Keratinocyte (primary cell): ENCODE measurements at regions not wholly inside any gene's neighbourhood (a gene's known extent, or its start where the extent isn't known, plus 50 kb on each side); places are given as distances from the start of the nearest gene placed in this dataset.
"Not testable (repeated sequence)": the region's sequence is repeated elsewhere in the genome, so short reads cannot be mapped to it uniquely, and the experiment has no call there.

Experiments used
- DNase-seq: peaks from one replicate; pipeline ENCODE4 v3.0.0-alpha.2; 2011; ENCODE audit warnings: low read depth, missing footprints, low spot score
- FAIRE-seq: peaks from 2 replicates; lab custom pipeline; 2011; peaks lifted over from hg19 to GRCh38; lab: Jason Lieb, UNC
- H2AFZ ChIP-seq: 2 replicates; pipeline ENCODE4 v1.6.0; 2012; ENCODE audit warnings: low read length, control low read depth, inconsistent platforms; ENCODE audit not compliant: control insufficient read depth
- H3K27ac ChIP-seq: 2 replicates; pipeline ENCODE4 v1.5.1; 2011; ENCODE audit warnings: low read length; ENCODE audit not compliant: control insufficient read depth, insufficient read depth
- H3K27me3 ChIP-seq: 3 replicates; pipeline ENCODE4 v1.6.0; 2011; ENCODE audit warnings: low read length; ENCODE audit not compliant: control insufficient read depth, insufficient read depth; ENCODE audit errors: extremely low read depth
- H3K36me3 ChIP-seq, 2 experiments: 2 replicates in 1 of 2; 3 replicates in 1 of 2; pipeline ENCODE4 v1.5.1; 2011; ENCODE audit warnings: low read length in 2 of 2, mild to moderate bottlenecking in 1 of 2; ENCODE audit not compliant: control insufficient read depth in 2 of 2, insufficient read depth in 2 of 2; ENCODE audit errors: extremely low read depth in 1 of 2
- H3K4me1 ChIP-seq: 3 replicates; pipeline ENCODE4 v1.5.1; 2011; ENCODE audit warnings: low read length; ENCODE audit not compliant: control insufficient read depth, insufficient read depth; ENCODE audit errors: extremely low read depth
- H3K4me2 ChIP-seq: 3 replicates; pipeline ENCODE4 v1.6.0; 2011; ENCODE audit warnings: low read depth, low read length; ENCODE audit not compliant: control insufficient read depth, insufficient read depth; ENCODE audit errors: extremely low read depth
- H3K4me3 ChIP-seq, 3 experiments: fragments of 200-600 bp in 1 of 3; sonication (generic) in 1 of 3; 2 replicates in 2 of 3; 3 replicates in 1 of 3; pipeline ENCODE4 v1.5.1; 2011 to 2016; ENCODE audit warnings: low read length in 3 of 3, mild to moderate bottlenecking in 3 of 3, control low read depth in 2 of 3, inconsistent platforms in 1 of 3, low read depth in 1 of 3, mixed read lengths in 1 of 3, mixed run types in 1 of 3, moderate library complexity in 1 of 3; ENCODE audit not compliant: control insufficient read depth in 2 of 3, insufficient read depth in 2 of 3; ENCODE audit errors: extremely low read depth in 1 of 3
- H3K79me2 ChIP-seq: 2 replicates; pipeline ENCODE4 v1.6.0; 2012; ENCODE audit warnings: low read length; ENCODE audit not compliant: control insufficient read depth, insufficient read depth
- H3K9ac ChIP-seq: 3 replicates; pipeline ENCODE4 v1.6.0; 2011; ENCODE audit warnings: low read length; ENCODE audit not compliant: control insufficient read depth, insufficient read depth; ENCODE audit errors: extremely low read depth
- H3K9me1 ChIP-seq: 3 replicates; pipeline ENCODE4 v1.6.0; 2011; ENCODE audit warnings: low read length; ENCODE audit not compliant: control insufficient read depth, insufficient read depth; ENCODE audit errors: extremely low read depth
- H3K9me3 ChIP-seq: 2 replicates; pipeline ENCODE4 v1.5.1; 2012; ENCODE audit warnings: low read depth, low read length; ENCODE audit not compliant: control insufficient read depth
- H4K20me1 ChIP-seq: 3 replicates; pipeline ENCODE4 v1.6.0; 2011; ENCODE audit warnings: low read length; ENCODE audit not compliant: control insufficient read depth, insufficient read depth; ENCODE audit errors: extremely low read depth
- CTCF ChIP-seq, 3 experiments: IDR thresholded peaks in 1 of 3; conservative IDR thresholded peaks in 1 of 3; optimal IDR thresholded peaks in 1 of 3; 2 replicates in 2 of 3; 3 replicates in 1 of 3; pipeline versions ENCODE3 to v1.5.1; 2011; ENCODE audit warnings: low read length in 3 of 3, mild to moderate bottlenecking in 3 of 3, moderate library complexity in 2 of 3, control low read depth in 1 of 3, inconsistent platforms in 1 of 3; ENCODE audit not compliant: insufficient read depth in 2 of 3; ENCODE audit errors: extremely low read depth in 1 of 3
- EZH2 ChIP-seq: IDR thresholded peaks from one replicate; pipeline ENCODE4 v1.6.1; 2012; ENCODE audit warnings: inconsistent platforms, mild to moderate bottlenecking, low read length, moderate library complexity
- dilution Hi-C: fragments of 300-500 bp; cut with MboI; formaldehyde crosslinking; loops from one replicate; pipeline ENCODE4 v1.7.0; 2020; ENCODE audit warnings: low sequenced_read_pairs; ENCODE audit not compliant: extremely low pct_ligation_motif_present

- Histone ChIP-seq H3K9me3 (no peaks in the 10 kb centered on the region), H3K79me2 (no peaks in the 10 kb centered on the region), H2AFZ (no peak overlapping the region), H3K27me3 (peaks cover 6% of the 10 kb centered on the region), H3K4me3 (no peak overlapping the region), H3K36me3 (no peaks in the 10 kb centered on the region), H3K27ac (no peak overlapping the region), H4K20me1 (no peaks in the 10 kb centered on the region), H3K4me1 (no peaks in the 10 kb centered on the region), H3K9ac (no peak overlapping the region), H3K9me1 (no peaks in the 10 kb centered on the region), H3K4me2 (no peak overlapping the region)
- FAIRE-seq (no peak), DNase-seq (no peak)
- TF ChIP-seq CTCF (optimal IDR thresholded peaks at IDR 0.05 in 1 of 3, IDR thresholded peaks at IDR 0.05 in 1 of 3, conservative IDR thresholded peaks at IDR 0.05 in 1 of 3; ENCODE audit: extremely low read depth in 1 of 3, insufficient read depth in 2 of 3, low read length in 3 of 3): no peak
- TF ChIP-seq EZH2: no peak
- dilution Hi-C loops: no loop called here
Measured at GRCh38 chr15:28786521-28786920, 61.9 kb downstream of the GOLGA6L7 start.

GRCh38 chr15:28784347-28785163 is 63.9 kb downstream of the GOLGA6L7 start:
- H3K4me2 ChIP-seq, H3K27me3 ChIP-seq, H3K9ac ChIP-seq, H3K9me1 ChIP-seq, H4K20me1 ChIP-seq, H3K9me3 ChIP-seq, H3K36me3 ChIP-seq, DNase-seq, H2AFZ ChIP-seq, H3K79me2 ChIP-seq, dilution Hi-C loops, FAIRE-seq, H3K4me1 ChIP-seq, H3K4me3 ChIP-seq, H3K27ac ChIP-seq: not testable (repeated sequence)

- no peaks in the 10 kb centered on the region for H3K79me2 ChIP-seq
- no peaks in the 10 kb centered on the region for H3K9me1 ChIP-seq
- H3K9me3 ChIP-seq: no peaks in the 10 kb centered on the region
- dilution Hi-C loops: no loop called here
- DNase-seq (no peak), FAIRE-seq (no peak)
- no peak overlapping the region for H2AFZ ChIP-seq
- H3K27me3 ChIP-seq: no peaks in the 10 kb centered on the region
- no peak overlapping the region for H3K27ac ChIP-seq
- H3K9ac ChIP-seq: no peak overlapping the region
- no peak overlapping the region for H3K4me2 ChIP-seq
- TF ChIP-seq CTCF (optimal IDR thresholded peaks at IDR 0.05 in 1 of 3, IDR thresholded peaks at IDR 0.05 in 1 of 3, conservative IDR thresholded peaks at IDR 0.05 in 1 of 3; ENCODE audit: extremely low read depth in 1 of 3, insufficient read depth in 2 of 3, low read length in 3 of 3): no peak
- no peak for TF ChIP-seq EZH2
- no peak overlapping the region for H3K4me3 ChIP-seq
- H3K4me1 ChIP-seq: no peaks in the 10 kb centered on the region
- H4K20me1 ChIP-seq: no peaks in the 10 kb centered on the region
- no peaks in the 10 kb centered on the region for H3K36me3 ChIP-seq
Measured at GRCh38 chr15:28783873-28784272, 64.6 kb downstream of the GOLGA6L7 start.
